Stimulated activated CD4-positive, alpha-beta T cell treated with anti-CD3 and anti-CD28 coated beads, Interleukin-12 subunit alpha, Interleukin-12 subunit beta, amount 100 ng/mL, for 48 hours (primary cell): ENCODE measurements at regions not wholly inside any gene's neighbourhood (a gene's known extent, or its start where the extent isn't known, plus 50 kb on each side); places are given as distances from the start of the nearest gene placed in this dataset.

ENCODE experiments used
- DNase-seq, 3 donors: peaks; one replicate each; pipeline ENCODE4 v3.0.0-alpha.2; 2020; ENCODE audit warnings: low read depth in 2 of 3, low spot score in 1 of 3

- no peak for DNase-seq
Observed at GRCh38 chr1:84759756-84760155, 69.5 kb upstream of the SSX2IP start.

- no peak for DNase-seq
Observed at GRCh38 chr1:84758968-84759491, 68.8 kb upstream of the SSX2IP start.

- DNase-seq = no peak
Observed at GRCh38 chr1:84758476-84758875, 68.2 kb upstream of the SSX2IP start.

GRCh38 chr1:84757301-84757700, 67.0 kb upstream of the SSX2IP start:
- DNase-seq = no peak

GRCh38 chr1:84756455-84757082, 66.3 kb upstream of the SSX2IP start:
- no peak for DNase-seq

GRCh38 chr1:84756001-84756400, 65.7 kb upstream of the SSX2IP start:
- DNase-seq = no peak

GRCh38 chr1:84755216-84755615, 65.0 kb upstream of the SSX2IP start:
- DNase-seq = no peak

GRCh38 chr1:84754386-84754703, 64.1 kb upstream of the SSX2IP start:
- DNase-seq = no peak

- peak; percentile 33 to 74 (median 69) for DNase-seq
Observed at GRCh38 chr1:84753516-84754385, 63.5 kb upstream of the SSX2IP start.

GRCh38 chr1:84750110-84750730, 60.0 kb upstream of the SSX2IP start:
- DNase-seq = no peak

GRCh38 chr1:84749427-84749826, 59.2 kb upstream of the SSX2IP start:
- no peak for DNase-seq

GRCh38 chr1:84748364-84748763, 58.1 kb upstream of the SSX2IP start:
- DNase-seq = no peak

GRCh38 chr1:84745857-84746256, 55.6 kb upstream of the SSX2IP start:
- DNase-seq = no peak

- DNase-seq = no peak
Observed at GRCh38 chr1:84743896-84744295, 53.6 kb upstream of the SSX2IP start.

GRCh38 chr1:84742653-84743052, 52.4 kb upstream of the SSX2IP start:
- DNase-seq = no peak

GRCh38 chr1:84740050-84740714, 49.9 kb upstream of the SSX2IP start:
- DNase-seq = no peak
